Psoas muscle (tissue), 7 donors: ENCODE measurements at regions not wholly inside any gene's neighbourhood (a gene's known extent, or its start where the extent isn't known, plus 50 kb on each side); places are given as distances from the start of the nearest gene placed in this dataset.
"Not testable (repeated sequence)": the region's sequence is repeated elsewhere in the genome, so short reads cannot be mapped to it uniquely, and the experiment has no call there.

Source experiments
- ATAC-seq, 4 donors: fragments of 200-7000 bp; cut with Tn5 transposase; one replicate each; pipeline ENCODE4 v1.9.1; 2020; ENCODE audit warnings: moderate library complexity in 3 of 4, mild to moderate bottlenecking in 2 of 4
- DNase-seq, 2 donors: peaks; one replicate each; pipeline ENCODE4 v3.0.0-alpha.2; 2020
- H3K27ac ChIP-seq: fragments of 200-600 bp; one replicate; pipeline ENCODE4 v1.8.0; 2022
- H3K27me3 ChIP-seq, 3 donors: fragments of 200-600 bp in 1 of 3; one replicate each; pipeline versions ENCODE4 v1.6.1 to v1.8.0; 2013 to 2022; ENCODE audit warnings: low read length in 2 of 3, mild to moderate bottlenecking in 2 of 3, moderate library complexity in 1 of 3; ENCODE audit not compliant: insufficient read depth in 3 of 3
- H3K36me3 ChIP-seq, 2 donors: fragments of 200-600 bp in 1 of 2; one replicate each; pipeline versions ENCODE4 v1.6.1 to v1.8.0; 2013 to 2022; ENCODE audit warnings: low read depth in 1 of 2, mild to moderate bottlenecking in 1 of 2, moderate library complexity in 1 of 2; ENCODE audit not compliant: insufficient read depth in 1 of 2
- H3K4me1 ChIP-seq: fragments of 200-600 bp; one replicate; pipeline ENCODE4 v1.8.0; 2022
- H3K4me3 ChIP-seq: fragments of 200-600 bp; one replicate; pipeline ENCODE4 v1.8.0; 2022; ENCODE audit warnings: mild to moderate bottlenecking
- H3K9me3 ChIP-seq: fragments of 200-600 bp; one replicate; pipeline ENCODE4 v1.8.0; 2022
- WGBS, 3 donors: extraction: QIAGEN DNeasy Blood & Tissue Kit; methylation state at CpG; one replicate each; pipeline versions ENCODE4 v1.1.6 to v1.1.7; 2013; 5-methylcytosine and 5-hydroxymethylcytosine counted together
- intact Hi-C, 2 donors: fragments of 100-400 bp; cut with DNase I; formaldehyde crosslinking; loops; one replicate each; pipeline versions ENCODE4 v1.11.0 to v1.14.2; 2022
- TF ChIP-seq, protein P1 (sequence below): fragments of 200-600 bp; IDR thresholded peaks from one replicate; pipeline ENCODE4 v1.8.0; 2022; ENCODE audit warnings: antibody characterized with exemption
- donor health status: healthy with polysubstance abuse.
- donor health status: DM: no; HTN: no; CAD: no; lungs with moderate emphysema.
- donor health status: Bipolar disorder and iron deficiency.
- donor health status: healthy.
- donor health status: DM: yes; HTN: yes; CAD: no.
- donor health status: DM: no; HTN: no; CAD: no.
- donor health status: DM: yes; HTN: yes; CAD: no.

DNA sequence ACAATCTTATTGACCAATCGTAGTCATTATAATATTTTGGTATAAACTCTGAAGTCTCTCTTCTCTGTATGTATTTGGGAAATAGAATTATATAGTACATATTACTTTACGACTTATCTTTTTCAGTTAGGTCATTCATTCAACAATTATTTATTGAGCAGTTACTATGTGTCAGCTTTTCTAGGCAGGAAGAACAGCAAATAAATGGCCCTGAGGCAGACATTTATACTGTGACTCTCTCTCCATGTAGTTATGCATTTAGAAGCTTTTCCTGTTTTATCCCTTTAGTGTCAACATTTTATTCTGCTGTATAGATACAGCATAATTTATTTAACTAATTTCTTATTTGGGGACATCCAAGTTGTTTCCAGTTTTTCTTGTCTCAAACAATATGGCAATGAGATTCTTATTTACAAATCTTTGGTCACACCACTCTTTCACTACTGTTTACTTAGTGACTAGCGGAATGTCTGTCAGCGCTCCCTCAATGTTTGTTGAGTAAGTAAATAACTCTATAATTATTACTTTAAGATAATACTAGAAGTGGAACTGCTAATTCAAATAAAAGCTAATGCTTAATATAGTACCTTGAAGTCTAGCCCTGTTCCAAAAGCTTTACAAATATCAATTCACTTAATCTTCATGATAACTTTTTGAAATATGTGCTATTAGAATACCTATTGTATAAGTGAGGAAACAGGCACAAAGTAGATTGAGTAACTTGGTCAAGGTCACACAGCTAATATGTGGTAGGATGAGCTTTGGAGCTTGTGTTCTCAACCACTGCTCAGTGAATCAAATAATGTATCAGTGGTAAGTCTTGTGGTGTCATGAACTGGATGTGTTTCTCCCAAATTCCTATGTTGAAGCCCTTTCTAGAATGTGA lies 465.6 kb downstream of the SIPA1L2 start:
- H3K4me3 ChIP-seq = no peak overlapping the region
- H3K27ac ChIP-seq = no peak overlapping the region
- TF ChIP-seq, protein P1, sequence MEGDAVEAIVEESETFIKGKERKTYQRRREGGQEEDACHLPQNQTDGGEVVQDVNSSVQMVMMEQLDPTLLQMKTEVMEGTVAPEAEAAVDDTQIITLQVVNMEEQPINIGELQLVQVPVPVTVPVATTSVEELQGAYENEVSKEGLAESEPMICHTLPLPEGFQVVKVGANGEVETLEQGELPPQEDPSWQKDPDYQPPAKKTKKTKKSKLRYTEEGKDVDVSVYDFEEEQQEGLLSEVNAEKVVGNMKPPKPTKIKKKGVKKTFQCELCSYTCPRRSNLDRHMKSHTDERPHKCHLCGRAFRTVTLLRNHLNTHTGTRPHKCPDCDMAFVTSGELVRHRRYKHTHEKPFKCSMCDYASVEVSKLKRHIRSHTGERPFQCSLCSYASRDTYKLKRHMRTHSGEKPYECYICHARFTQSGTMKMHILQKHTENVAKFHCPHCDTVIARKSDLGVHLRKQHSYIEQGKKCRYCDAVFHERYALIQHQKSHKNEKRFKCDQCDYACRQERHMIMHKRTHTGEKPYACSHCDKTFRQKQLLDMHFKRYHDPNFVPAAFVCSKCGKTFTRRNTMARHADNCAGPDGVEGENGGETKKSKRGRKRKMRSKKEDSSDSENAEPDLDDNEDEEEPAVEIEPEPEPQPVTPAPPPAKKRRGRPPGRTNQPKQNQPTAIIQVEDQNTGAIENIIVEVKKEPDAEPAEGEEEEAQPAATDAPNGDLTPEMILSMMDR = no peak
- H3K9me3 ChIP-seq = no peaks in the 10 kb centered on the region
- DNase-seq = no peak
- H3K27me3 ChIP-seq = no peaks in the 10 kb centered on the region
- intact Hi-C loops = no loop called here
- no peaks in the 10 kb centered on the region for H3K36me3 ChIP-seq
- ATAC-seq = no peak
- H3K4me1 ChIP-seq = no peaks in the 10 kb centered on the region
- WGBS, 3 donors = 96 to 98% (median 98%) methylated on average over 4 of the region's 4 CpGs

DNA sequence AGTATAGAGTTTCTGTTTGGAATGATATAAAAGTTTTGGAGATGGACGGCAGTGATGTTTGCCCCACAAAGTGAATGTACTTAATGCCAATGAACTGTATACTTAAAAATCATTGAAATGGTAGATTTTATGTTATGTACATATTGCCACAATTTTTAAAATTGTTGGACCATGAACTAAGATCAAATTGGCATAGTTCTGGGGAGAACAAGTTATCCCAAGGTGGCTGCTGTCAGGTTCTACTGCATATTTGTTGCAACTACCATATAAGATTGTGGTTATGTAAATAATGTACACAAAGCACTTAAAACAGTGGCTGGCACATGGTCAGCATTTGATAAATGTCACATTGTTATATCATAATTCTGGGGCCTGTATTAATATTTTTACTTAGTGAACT lies 466.4 kb downstream of the SIPA1L2 start:
- Histone ChIP-seq H3K27me3 (no peaks in the 10 kb centered on the region), H3K27ac (no peak overlapping the region), H3K4me3 (no peak overlapping the region), H3K4me1 (no peaks in the 10 kb centered on the region), H3K36me3 (no peaks in the 10 kb centered on the region), H3K9me3 (no peaks in the 10 kb centered on the region)
- 89 to 95% (median 93%) methylated on average over 1 of the region's 1 CpG for WGBS, 3 donors
- DNase-seq (no peak), ATAC-seq (no peak)
- intact Hi-C loops = no loop called here
- TF ChIP-seq, protein P1 = no peak

DNA sequence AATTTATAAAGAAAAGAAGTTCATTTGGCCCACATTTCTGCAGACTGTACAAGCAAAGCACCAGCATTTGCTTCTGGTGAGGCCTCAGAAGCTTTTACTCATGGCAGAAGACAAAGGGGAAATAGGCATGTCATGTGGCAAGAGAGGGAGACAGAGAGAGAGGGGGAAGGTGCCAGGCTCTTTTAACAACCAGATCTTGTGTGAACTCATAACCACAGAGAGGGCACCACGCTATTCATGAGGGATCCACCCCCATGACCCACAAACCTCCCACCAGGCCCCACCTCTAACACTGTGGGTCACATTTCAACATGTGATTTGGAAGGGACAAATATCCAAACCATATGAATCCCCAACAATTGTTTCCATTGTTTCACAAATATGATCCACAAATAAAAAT lies 467.9 kb downstream of the SIPA1L2 start:
- no peak overlapping the region for H3K4me3 ChIP-seq
- no peaks in the 10 kb centered on the region for H3K36me3 ChIP-seq
- DNase-seq (no peak), ATAC-seq (no peak)
- no peaks in the 10 kb centered on the region for H3K4me1 ChIP-seq
- no peaks in the 10 kb centered on the region for H3K27me3 ChIP-seq
- no peak overlapping the region for H3K27ac ChIP-seq
- WGBS, 3 donors = 70 to 91% (median 81%) methylated on average over 1 of the region's 1 CpG
- intact Hi-C loops = no loop called here
- TF ChIP-seq, protein P1 = no peak
- no peaks in the 10 kb centered on the region for H3K9me3 ChIP-seq

DNA sequence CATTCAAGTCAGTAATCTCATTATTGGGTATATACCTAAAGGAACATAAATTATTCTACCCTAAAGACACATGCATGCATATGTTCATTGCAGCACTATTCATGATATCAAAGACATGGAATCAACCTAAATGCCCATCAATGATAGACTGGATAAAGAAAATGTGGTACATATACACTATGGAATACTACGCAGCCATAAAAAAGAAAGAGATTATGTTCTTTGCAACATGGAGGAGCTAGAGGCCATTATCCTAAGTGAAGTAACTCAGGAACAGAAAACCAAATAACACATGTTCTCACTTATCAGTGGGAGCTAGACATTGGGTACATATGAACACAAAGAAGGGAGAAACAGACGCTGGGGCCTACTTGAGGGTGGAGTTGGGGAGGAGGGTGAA lies 471.4 kb downstream of the SIPA1L2 start:
- H3K4me3 ChIP-seq, H3K36me3 ChIP-seq, ATAC-seq, H3K4me1 ChIP-seq, H3K27ac ChIP-seq, intact Hi-C loops, DNase-seq, H3K9me3 ChIP-seq, H3K27me3 ChIP-seq: not testable (repeated sequence)
- WGBS, 3 donors = 96 to 98% (median 97%) methylated on average over 2 of the region's 2 CpGs

DNA sequence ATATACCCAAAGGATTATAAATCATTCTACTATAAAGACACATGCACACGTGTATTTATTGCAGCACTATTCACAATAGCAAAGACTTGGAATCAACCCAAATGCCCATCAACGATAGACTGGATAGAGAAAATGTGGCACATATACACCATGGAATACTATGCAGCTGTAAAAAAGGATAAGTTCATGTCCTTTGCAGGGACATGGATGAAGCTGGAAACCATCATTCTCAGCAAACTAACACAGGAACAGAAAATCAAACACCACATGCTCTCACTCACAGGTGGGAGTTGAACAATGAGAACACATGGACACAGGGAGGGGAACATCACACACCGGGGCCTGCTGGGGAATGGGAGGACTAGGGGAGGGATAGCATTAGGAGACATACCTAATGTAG lies 473.9 kb downstream of the SIPA1L2 start:
- H3K4me1 ChIP-seq, H3K27ac ChIP-seq, H3K36me3 ChIP-seq, intact Hi-C loops, H3K27me3 ChIP-seq, ATAC-seq, H3K9me3 ChIP-seq, H3K4me3 ChIP-seq, DNase-seq: not testable (repeated sequence)
- WGBS, 3 donors = 86 to 94% (median 92%) methylated on average over 3 of the region's 3 CpGs

DNA sequence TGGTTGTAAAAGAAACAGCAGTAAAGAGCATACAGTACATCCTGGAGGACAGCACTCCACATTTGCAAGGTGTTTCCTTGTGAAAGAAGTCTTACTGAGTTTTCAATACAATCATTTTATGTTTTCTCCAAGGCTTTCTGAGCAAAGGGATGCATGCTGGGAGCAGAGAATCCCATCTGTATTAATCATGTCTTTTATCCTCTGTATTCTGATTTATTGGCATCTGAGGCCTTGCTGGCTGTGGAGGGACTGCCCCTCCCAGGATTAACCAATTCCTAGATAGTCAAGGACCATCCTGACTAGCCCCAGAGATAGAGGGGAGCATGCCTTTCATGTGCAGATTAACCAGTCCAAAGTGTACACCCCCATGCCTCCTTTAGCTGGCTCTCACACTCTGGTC lies 476.3 kb downstream of the SIPA1L2 start:
- ATAC-seq (no peak), DNase-seq (no peak)
- intact Hi-C loops = no loop called here
- no peaks in the 10 kb centered on the region for H3K27me3 ChIP-seq
- no peak overlapping the region for H3K4me3 ChIP-seq
- TF ChIP-seq, protein P1 = no peak
- no peaks in the 10 kb centered on the region for H3K9me3 ChIP-seq
- no peaks in the 10 kb centered on the region for H3K4me1 ChIP-seq
- no peaks in the 10 kb centered on the region for H3K36me3 ChIP-seq
- no peak overlapping the region for H3K27ac ChIP-seq
